HG03432 (cell line): ENCODE measurements at regions not wholly inside any gene's neighbourhood (a gene's known extent, or its start where the extent isn't known, plus 50 kb on each side); places are given as distances from the start of the nearest gene placed in this dataset.

Experiments used
- ATAC-seq: cut with Tn5 transposase; IDR thresholded peaks from one replicate; pipeline ENCODE4 v1.9.1; 2021; ENCODE audit warnings: mild to moderate bottlenecking, moderate library complexity; ENCODE audit not compliant: unreplicated experiment

DNA sequence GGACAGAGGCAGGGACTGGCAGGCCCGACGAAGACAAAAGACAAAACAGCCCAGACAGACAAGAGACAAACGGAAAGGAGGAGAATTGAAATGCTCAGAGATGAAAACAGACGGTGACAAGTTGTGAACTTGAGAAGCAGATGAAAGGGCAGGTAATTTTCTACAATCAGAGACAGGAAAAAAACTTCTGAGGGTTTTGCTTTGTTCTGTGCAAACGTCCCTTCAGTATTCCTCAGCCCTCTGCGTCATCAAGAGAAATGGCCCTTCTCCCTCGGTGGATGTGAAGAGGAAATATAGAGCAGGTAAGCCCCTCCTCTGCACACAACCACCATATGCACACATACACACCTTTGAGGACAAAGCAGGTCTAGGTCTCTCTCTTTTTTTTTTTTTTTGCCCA, 206.6 kb downstream of the UACA start:
- ATAC-seq, result no peak

DNA sequence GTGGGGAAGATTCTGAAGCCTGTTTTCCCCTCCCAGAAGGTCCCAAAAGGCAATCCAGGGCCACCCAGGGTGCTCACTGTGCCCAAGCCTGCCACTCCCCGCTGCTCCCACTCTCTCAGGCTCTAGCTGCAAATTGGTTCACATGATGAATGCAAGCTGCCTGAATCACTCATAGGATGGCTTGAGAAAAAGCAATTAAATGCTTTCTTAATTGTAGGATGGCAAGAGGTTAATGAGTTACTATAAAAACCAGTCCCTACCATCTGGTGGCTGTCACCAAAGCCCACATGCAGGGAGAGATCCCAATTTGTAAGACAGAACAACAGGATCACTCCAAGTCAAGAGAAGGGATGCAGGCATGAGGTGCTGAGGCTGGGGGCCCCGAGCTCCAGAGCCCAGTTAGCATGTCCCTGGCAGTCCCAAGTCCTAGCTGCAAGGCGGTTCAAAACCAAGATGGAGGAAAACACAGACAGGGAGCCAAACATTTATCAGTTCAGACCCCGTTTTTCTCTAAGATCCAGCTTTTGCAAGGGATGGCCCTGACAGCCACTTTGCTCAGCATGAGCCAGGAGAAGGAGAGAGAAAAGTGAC, 207.1 kb downstream of the UACA start:
- ATAC-seq, result no peak

DNA sequence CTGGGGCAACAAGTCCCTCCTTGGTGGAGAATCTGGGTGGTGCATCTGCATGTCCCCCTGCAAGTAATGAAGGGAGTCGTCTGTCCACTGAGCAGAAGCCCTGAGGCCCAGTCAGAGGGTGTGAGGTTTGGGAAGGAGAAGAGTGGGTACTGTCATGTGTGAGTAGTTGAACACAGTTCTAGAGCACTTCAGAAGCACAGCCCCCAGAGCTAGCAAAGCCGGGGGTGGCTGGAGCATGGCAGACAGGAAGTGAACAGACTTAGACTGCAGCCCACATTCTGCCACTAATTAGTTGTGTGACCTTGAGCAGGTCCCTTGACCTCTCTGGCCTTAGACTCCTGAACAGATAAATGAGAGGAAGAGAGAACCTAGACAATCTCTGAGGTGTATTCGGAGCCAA, 207.6 kb downstream of the UACA start:
- no peak for ATAC-seq

DNA sequence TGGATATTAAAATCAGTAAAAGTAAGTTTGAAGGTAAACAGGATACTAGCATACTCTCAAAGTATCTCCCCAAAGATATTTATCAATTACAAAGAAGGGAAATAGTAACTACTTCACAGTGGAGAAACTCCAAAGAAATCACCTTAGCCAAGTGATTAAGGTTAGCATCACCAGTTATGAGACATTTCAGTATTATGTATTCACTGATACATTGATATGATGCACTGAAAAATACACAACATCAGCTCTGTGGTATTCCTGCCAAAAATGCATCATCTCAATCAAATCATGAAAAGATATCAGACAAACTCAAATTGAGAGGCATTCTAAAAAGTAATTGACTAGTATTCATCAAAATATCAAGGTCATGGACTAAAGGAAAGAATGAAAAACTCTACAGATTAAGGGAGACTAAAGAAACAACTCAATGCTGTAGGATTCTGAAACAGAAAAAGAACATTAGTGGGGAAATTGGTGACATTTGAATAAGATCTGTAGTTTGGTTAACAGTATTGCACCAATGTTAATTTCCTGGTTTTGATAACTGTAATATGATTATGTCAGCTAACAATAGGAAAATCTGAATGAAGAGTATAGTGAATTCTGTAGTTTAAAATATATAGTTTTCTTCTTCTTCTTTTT, 215.4 kb downstream of the UACA start:
- ATAC-seq, result no peak

DNA sequence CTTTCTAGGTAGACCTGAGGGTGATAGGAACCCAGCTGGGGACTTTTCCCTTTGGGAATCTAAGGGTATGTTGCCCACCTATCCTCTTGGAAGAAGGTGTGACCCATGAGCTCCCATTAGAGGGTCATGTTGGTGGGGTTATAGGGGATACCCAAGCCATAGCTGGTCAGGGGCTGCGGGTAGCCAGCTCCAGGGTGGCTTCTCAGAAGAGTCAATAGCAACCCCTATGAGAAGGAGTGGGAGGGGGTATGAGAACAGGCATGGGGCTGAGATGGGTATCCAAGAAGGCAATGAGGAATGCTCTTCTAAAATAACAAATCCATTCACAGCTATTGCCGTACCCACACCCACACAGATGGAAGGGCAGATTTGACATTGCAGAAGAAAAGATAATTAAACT, 217.8 kb downstream of the UACA start:
- no peak for ATAC-seq

DNA sequence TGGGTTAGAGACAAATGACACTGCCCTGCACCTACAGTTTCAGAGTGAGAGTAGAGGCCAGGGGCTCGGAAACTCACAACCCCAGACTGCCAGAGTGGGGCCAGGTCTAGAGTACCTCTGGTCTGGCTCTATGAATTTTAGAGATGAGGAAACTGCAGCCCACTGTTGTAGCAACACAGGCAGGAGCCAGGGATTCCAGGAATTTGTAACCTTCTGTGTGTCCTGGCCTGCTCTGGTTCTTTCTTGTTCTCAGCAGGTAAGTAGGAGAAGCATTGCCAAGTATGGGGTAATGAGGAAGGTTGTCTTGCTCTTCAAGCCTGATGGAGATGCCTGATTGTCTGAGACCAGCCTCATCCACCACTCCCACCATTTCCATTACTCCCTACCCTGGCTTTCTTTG, 221.8 kb downstream of the UACA start:
- no peak for ATAC-seq

DNA sequence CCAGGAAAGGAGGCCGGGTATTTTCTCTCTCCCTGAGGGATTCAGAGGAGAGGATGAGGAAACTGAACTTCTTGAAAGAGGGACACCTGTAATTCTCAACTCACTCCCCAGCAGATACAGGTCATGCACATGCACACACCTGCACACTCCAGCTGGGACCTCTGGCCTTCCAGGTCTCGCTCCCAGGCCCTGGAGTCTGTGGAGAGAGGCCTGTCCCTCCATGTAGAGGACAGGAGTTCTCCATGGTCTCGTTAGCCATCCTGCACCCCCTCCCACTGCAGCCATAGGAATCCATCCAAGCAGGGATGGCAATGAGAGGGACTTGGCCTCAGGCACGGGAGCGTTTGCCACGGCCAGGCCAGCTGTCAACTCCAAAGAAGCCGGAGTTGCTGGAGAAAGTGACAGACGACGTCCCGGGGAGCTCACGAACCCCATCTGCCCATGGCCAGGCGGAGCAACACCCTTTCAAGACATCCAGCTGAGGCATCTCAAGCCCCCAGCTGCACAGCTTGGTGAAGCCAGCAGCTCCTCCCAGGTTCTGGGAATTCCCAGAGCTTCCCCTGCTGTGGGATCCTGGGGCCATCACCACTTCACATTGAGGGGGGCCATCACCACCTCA, 223.3 kb downstream of the UACA start:
- ATAC-seq, result no peak

DNA sequence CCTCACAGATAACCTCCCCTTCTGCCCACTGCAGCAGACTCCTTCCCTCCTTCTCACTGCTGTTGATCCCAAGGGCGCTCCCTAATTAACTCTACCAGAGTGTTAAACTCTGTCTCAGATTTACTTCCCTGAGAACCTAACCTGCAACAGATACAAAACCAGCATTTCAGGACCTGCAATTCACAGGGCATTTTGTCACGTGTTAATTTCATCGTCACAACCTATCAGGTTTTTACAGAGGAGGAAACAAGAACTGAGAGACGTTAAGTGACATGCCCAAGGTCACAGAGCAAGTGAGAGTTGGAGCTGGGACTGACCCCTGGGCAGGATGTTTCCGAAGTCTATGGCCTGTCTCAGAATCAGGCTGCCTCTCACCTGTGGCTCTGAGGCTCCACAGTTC, 223.9 kb downstream of the UACA start:
- no peak for ATAC-seq

DNA sequence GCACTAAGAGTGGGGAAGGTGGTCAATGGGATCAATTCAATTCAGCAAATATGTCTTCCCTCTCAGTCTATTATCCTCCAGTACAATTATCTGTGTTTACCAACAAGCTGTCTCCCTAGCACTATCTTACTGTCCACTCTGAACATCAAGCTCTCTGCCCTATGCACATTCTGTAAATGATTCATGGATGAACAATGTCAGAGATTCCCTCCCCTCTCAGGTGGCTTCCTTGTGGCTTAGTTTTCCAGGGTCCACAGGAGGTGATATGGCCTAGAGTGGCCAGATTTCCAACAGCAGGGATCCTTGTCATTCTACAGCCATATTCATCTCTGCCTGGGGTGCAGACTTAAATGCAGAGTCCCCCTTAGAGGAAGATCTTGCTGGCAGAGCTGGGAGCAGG, 225.1 kb downstream of the UACA start:
- ATAC-seq, result no peak

DNA sequence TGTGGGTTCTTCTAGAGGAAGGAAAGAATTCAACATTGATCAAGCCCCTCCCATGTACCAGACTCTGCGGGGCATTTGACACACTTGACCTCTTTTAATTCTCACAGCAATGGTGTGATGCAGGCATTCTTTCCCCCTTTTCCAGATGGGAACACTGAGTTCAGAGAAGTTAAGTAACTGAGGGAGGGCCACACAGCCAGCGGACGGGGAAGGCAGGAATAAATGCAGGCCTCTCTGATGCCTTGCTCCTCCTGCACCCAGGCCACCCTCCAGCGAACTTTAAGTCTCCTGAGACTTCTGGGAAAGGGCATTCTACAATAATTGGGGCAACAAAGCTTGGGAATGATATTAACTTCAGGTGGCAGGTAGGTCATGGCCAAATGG, 227.4 kb downstream of the UACA start:
- ATAC-seq, result no peak

DNA sequence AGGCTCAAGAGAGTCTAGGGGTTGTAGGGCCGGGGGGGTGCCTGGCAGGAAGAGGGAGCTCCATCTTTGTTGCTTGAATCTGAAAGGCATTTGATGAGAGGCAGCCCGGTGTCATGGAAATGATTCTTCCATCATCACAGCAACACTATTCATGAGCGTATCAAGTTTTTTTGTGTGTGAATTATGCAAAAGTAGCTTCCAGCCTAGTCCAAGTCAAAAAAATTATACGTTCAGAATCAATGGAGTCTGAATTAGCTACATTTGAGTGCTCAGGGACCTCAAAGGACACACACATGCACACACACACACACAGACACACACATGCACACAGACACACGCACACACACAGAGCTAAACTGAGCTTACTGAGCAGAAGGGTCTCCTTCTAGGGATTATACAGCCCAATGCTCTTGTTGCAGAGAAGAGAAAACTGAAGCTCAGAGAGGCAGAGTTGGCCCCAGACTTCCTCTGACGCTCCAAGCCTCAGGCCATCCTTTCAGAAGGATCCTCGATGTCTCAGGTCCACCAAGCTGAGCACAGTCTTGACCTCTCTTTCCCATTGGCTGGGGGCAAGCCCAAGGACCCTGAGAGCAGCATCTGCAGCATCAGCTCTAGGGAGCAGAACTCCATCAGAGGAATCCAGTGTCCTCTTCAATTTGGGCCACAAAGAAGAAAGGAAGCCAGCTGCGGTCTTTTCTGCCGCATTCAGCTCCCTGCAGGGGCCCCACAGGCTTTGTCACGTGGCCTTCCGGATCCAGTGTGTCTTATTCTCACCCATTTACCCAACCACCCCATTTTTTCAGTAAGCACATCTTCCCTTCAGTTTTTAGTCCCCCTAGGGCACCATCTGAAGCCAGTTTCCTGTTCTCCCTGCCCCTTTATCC, 228.0 kb downstream of the UACA start:
- no peak for ATAC-seq

DNA sequence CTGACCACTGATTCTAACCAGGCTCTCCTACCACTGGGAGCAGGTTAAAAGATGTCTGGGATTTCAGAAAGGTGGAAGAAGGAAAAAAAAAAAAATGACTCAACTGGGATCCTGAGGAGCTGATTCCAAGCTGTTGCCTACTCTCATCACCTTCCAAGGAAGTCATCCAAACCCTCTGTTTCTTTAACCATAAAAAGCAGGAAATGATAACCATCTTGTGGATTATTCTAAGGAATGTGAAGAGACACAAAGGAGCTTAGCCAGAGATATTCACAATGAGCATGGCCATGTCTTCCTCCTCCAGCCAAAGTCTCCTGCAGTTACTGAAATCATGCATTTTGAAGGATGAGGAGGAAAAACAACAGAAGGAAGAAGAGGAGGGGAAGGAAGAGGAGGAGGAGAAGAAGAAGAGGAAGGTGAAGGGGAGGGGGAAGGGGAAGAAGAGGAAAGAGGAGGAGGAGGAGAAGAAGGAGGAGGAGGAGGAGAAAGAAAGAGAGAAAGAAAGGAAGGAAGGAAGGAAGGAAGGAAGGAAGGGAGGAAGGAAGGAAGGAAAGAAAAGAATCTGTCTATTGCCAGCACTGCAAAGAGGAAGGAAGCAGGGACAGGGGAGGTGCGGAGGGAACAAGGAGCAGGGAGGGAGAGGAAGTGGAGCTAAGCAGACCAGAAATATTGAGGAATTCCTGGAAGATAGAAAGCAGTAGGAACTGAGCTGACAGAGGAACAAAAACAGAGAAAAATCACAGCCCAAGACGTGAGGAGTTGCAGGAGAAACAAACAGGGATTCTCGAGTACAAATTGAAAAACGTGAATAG, 229.2 kb downstream of the UACA start:
- ATAC-seq, result no peak

DNA sequence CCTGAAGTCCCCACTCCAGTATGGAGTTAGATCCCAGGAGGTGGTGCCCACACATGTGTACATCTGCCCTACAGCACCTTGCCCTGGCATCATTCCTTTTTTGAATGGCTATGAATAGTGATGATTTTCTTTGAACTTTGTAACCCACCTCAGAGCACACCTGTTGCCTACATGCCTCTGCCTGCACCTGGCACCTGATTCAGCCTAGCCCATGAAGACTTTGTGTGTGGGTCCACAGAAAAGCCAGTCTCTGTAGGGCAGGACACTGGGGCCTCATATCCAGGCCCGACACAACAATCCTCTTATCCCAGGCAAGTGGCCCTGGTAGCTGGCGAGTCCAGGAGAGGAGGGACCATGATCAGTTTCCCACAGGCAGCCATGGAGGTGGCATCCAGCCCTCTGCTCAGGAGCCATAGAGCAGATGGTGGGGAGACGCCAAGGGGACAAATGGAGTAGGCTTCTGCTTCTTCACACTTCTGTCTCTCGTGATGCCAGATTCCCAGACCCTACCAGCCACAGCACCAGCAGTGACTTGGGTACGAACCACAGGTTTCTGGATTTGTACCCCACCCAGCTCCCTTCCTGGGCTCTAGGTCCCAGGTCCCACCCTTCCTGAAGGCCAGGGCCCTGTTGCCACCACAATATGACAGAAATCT, 230.7 kb downstream of the UACA start:
- no peak for ATAC-seq

DNA sequence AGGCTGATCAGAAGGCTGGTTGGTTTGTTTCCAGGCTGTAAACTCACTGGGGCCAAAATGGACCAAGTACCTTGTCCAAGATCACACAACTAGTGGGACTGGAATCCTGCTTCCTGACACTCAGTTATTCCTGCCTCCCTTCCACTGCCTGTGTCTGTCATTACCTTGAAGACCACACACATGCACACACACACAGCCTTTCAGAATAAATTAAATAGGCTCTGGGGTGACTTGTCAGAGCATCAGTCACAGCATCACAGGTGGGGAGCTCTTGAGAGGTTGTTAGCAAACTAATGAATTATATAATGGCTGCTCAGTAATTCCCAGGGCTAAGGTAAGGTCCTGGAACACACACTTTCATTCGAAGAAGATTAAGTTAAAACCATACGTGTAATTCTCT, 231.8 kb downstream of the UACA start:
- ATAC-seq, result no peak

DNA sequence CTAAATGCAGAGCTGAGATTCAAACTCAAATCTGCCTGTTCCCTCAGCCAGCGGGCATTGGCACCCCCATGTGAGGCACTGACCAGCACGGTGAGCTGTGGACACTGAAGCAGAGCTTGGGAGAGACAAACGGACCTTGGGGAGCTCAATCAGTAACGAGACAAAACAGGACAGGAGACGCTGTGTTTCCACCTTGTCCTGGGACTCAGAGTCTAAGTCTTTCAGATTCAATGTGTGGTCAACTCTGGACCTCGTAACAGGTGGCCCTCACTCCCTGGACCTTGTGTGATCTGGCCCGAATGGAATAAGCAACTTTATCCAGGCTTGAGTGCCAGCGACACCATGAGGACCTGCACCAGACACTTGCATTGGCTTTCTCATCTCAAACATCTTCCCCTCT, 232.5 kb downstream of the UACA start:
- no peak for ATAC-seq

DNA sequence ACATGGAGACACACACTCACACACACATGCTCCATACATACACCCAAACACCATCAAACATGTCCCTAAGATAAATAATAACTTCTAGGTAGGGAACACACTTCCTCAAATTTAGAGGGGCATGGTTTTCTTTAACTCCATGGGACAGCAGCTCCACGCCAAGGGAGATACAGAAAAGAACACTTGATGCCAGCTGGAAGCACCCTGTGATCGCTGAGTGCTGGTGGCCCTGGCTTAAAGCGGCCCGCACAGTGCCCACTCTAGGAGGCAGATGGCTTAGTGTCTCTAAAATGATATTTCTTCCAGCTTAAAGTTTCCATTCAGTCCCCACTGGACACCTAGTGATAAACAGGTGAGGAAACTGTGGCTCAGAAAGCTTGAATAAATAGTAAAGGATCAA, 232.9 kb downstream of the UACA start:
- ATAC-seq, result no peak

DNA sequence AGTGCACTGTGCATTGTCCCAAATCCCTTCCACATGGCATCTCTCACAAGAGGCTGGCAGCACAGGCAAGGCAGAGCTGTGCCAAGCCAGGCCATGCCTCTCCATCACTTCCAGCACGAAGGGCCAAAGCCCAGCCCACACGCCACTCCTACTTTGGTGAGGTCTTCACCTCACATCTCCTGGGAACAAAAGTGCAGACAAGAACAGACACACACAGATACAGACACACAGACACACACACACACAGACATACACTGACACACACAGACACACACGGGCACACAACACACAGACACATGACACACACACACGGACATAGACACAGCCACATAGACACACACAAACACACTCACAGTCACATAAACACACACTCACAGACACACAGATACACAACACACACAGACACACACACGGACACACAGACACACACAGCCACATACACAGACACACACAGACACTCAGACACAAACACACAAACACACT, 233.3 kb downstream of the UACA start:
- no peak for ATAC-seq

DNA sequence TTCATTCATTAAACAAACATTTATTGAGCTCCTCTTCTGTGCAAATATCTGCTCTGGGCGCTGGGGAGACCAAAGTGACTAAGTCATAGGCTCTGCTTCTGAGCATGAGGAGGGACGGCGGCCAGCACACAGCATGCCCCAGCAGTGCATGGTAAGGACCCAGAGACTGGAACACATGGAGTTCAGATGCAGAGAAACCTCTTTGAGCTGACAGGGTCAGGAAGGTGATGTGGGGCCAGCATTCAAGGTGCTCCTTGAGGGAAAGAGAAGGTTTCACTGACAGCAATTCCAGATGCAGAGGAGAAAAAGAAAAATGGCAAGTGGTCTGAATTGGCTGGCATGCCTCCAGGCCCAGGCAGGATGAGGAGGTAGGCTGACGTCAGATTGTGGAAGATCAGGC, 234.5 kb downstream of the UACA start:
- no peak for ATAC-seq

DNA sequence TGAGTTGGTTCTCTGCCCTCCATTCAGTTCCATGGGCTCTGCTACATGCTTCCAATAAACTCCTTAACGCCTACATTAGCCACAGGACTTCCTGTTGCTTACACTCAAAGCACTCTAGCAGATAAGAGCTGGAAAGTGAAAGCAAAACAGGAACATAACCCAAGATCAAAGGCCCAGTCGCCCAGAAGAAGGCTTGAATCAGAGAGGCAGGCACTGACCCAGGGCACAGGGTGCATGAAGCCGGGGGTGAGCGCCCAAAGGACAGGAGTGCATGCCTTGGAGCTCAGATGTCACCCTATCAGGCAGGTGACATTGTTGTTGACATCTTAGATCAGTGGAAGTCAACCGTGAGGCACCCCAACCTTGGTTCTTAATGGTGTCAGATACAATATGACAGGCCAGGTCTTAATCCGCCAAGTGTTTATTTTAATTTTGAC, 235.1 kb downstream of the UACA start:
- ATAC-seq, result peak; percentile 74

DNA sequence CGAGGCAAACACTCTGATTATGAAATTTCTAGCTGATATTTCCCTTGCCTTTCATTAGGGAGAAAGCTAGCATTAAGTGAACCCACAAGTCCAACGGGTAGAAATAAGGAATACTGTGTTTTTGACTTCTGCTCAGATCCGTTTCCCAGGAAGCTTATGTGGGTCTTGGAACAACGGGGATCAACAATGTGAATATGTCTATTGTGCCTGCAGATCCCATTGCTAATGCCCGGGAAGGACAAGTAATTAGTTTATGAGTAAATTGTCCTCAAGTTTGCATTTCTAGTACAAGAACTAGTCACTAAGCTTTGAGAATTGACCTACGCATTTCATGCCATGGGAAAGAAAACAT, 236.4 kb downstream of the UACA start:
- no peak for ATAC-seq
